ENCODE measurements at regions not wholly inside any gene's neighbourhood (a gene's known extent, or its start where the extent isn't known, plus 50 kb on each side); places are given as distances from the start of the nearest gene placed in this dataset.

GRCh38 chr1:239700667-239701066 is 314.3 kb downstream of the CHRM3 start:
- no peak overlapping the region for H3K27ac Mint-ChIP-seq
- no peak for ATAC-seq
- POLR2A ChIA-PET: interaction anchor here (0.5 to 5.1 kb wide), 2 partner anchors 15 to 97 kb away, joined by 3 to 21 read pairs; no protein-coding TSS in a partner anchor

GRCh38 chr1:239703075-239703474 is 316.7 kb downstream of the CHRM3 start:
- ChIA-PET CTCF (interaction anchor here (1.0 to 1.3 kb wide), 3 partner anchors 12 to 16 kb away, joined by 3 read pairs; no protein-coding TSS in a partner anchor), POLR2A (interaction anchor here (5.1 kb wide), 1 partner anchor 12 kb away, joined by 21 read pairs; no protein-coding TSS in a partner anchor)
- peaks cover 31% of the 10 kb centered on the region for H3K36me3 Mint-ChIP-seq (ENCODE audit: low read depth)
- intact Hi-C loops (cut with micrococcal nuclease): no loop called here
- no peak overlapping the region for H3K27ac Mint-ChIP-seq
- H3K9me3 Mint-ChIP-seq: peaks cover 1% of the 10 kb centered on the region
- ATAC-seq: no peak
- TF ChIP-seq CTCF (IDR thresholded peaks at IDR 0.05): no peak
- no peak for DNase-seq
- peaks cover 2% of the 10 kb centered on the region for H3K4me1 Mint-ChIP-seq (ENCODE audit: low read depth)
- no peaks in the 10 kb centered on the region for H3K27me3 Mint-ChIP-seq
- H3K4me3 Mint-ChIP-seq: no peak overlapping the region

More at GRCh38 chr1:239700667-239701066, 314.3 kb downstream of the CHRM3 start:
- no peak for DNase-seq
- Mint-ChIP-seq H3K27me3 (no peaks in the 10 kb centered on the region), H3K4me3 (no peak overlapping the region), H3K36me3 (ENCODE audit: low read depth) (peaks cover 18% of the 10 kb centered on the region), H3K4me1 (ENCODE audit: low read depth) (peaks cover 2% of the 10 kb centered on the region), H3K9me3 (peaks cover 3% of the 10 kb centered on the region)
- CTCF ChIA-PET: no interaction called here
- intact Hi-C loops (cut with micrococcal nuclease): no loop called here
- TF ChIP-seq CTCF (IDR thresholded peaks at IDR 0.05): no peak

GRCh38 chr1:239706245-239706892 is 320.0 kb downstream of the CHRM3 start:
- POLR2A ChIA-PET: interaction anchor here (0.6 to 1.0 kb wide), 2 partner anchors 12 to 13 kb away, joined by 3 to 4 read pairs; no protein-coding TSS in a partner anchor
- ATAC-seq: no peak
- intact Hi-C loops (cut with micrococcal nuclease): no loop called here

GRCh38 chr1:239707615-239708014 is 321.2 kb downstream of the CHRM3 start:
- no peak overlapping the region for H3K27ac Mint-ChIP-seq
- DNase-seq (no peak), ATAC-seq (no peak)
- no peaks in the 10 kb centered on the region for H3K27me3 Mint-ChIP-seq
- intact Hi-C loops (cut with micrococcal nuclease): no loop called here
- H3K9me3 Mint-ChIP-seq: peaks cover 3% of the 10 kb centered on the region
- no peak for TF ChIP-seq CTCF (IDR thresholded peaks at IDR 0.05)
- POLR2A ChIA-PET: interaction anchor here (3.6 kb wide), 1 partner anchor 12 kb away, joined by 24 read pairs; no protein-coding TSS in a partner anchor
- CTCF ChIA-PET: interaction anchor here (1.7 kb wide), 1 partner anchor 13 kb away, joined by 4 read pairs; no protein-coding TSS in a partner anchor
- peaks cover 61% of the 10 kb centered on the region for H3K36me3 Mint-ChIP-seq (ENCODE audit: low read depth)
- peaks cover 22% of the 10 kb centered on the region for H3K4me1 Mint-ChIP-seq (ENCODE audit: low read depth)
- no peak overlapping the region for H3K4me3 Mint-ChIP-seq

More at GRCh38 chr1:239706245-239706892, 320.0 kb downstream of the CHRM3 start:
- Mint-ChIP-seq H3K27ac (no peak overlapping the region), H3K36me3 (ENCODE audit: low read depth) (peaks cover 54% of the 10 kb centered on the region), H3K4me1 (ENCODE audit: low read depth) (peaks cover 20% of the 10 kb centered on the region), H3K9me3 (peaks cover 3% of the 10 kb centered on the region), H3K4me3 (no peak overlapping the region), H3K27me3 (no peaks in the 10 kb centered on the region)
- no peak for DNase-seq
- CTCF ChIA-PET: interaction anchor here (1.0 to 1.7 kb wide), 3 partner anchors 10 to 192 kb away, joined by 4 to 6 read pairs (median 4); no protein-coding TSS in a partner anchor
- TF ChIP-seq CTCF (IDR thresholded peaks at IDR 0.05): no peak

GRCh38 chr1:239708622-239709021 is 322.3 kb downstream of the CHRM3 start:
- Mint-ChIP-seq H3K4me1 (ENCODE audit: low read depth) (peaks cover 27% of the 10 kb centered on the region), H3K36me3 (ENCODE audit: low read depth) (peaks cover 59% of the 10 kb centered on the region), H3K9me3 (peaks cover 3% of the 10 kb centered on the region), H3K27ac (no peak overlapping the region), H3K4me3 (no peak overlapping the region), H3K27me3 (no peaks in the 10 kb centered on the region)
- ChIA-PET POLR2A (interaction anchor here (0.8 to 3.6 kb wide), 2 partner anchors 11 to 13 kb away, joined by 4 to 24 read pairs; no protein-coding TSS in a partner anchor), CTCF (interaction anchor here (1.2 kb wide), 1 partner anchor 19 kb away, joined by 3 read pairs; no protein-coding TSS in a partner anchor)
- intact Hi-C loops (cut with micrococcal nuclease): no loop called here
- no peak for TF ChIP-seq CTCF (IDR thresholded peaks at IDR 0.05)
- DNase-seq: no peak
- ATAC-seq: no peak

Measured in activated CD8-positive, alpha-beta T cell treated with anti-CD3 and anti-CD28 coated beads for 36 hours (primary cell).